GM06990 (cell line): ENCODE measurements at regions not wholly inside any gene's neighbourhood (a gene's known extent, or its start where the extent isn't known, plus 50 kb on each side); places are given as distances from the start of the nearest gene placed in this dataset.
A peak's percentile ranks its signal among the peaks of the same experiment; 100 is the strongest.
"Not testable (repeated sequence)": the region's sequence is repeated elsewhere in the genome, so short reads cannot be mapped to it uniquely, and the experiment has no call there.

Source experiments
- DNase-seq: peaks from one replicate; pipeline ENCODE4 v3.0.0-alpha.2; 2011; ENCODE audit not compliant: insufficient read length; ENCODE audit errors: extremely low read depth
- H3K27me3 ChIP-seq: replicated peaks from 2 replicates; pipeline ENCODE4 v1.6.0; 2011; ENCODE audit warnings: low read length; ENCODE audit not compliant: control insufficient read depth, insufficient read depth
- H3K36me3 ChIP-seq: 2 replicates; pipeline ENCODE4 v1.5.1; 2011; ENCODE audit warnings: low read length; ENCODE audit not compliant: control insufficient read depth, insufficient read depth
- H3K4me3 ChIP-seq: replicated peaks from 2 replicates; pipeline ENCODE4 v1.5.1; 2011; ENCODE audit warnings: low read depth, mild to moderate bottlenecking, control low read depth, low read length
- CTCF ChIP-seq: IDR thresholded peaks from 2 replicates; pipeline ENCODE4 v1.5.1; 2011; ENCODE audit warnings: low read length, control low read depth, mild to moderate bottlenecking, inconsistent platforms; ENCODE audit not compliant: insufficient read depth, poor library complexity, severe bottlenecking

- Histone ChIP-seq H3K4me3 (no peak overlapping the region), H3K36me3 (no peaks in the 10 kb centered on the region), H3K27me3 (no peaks in the 10 kb centered on the region)
- no peak for TF ChIP-seq CTCF
- DNase-seq = no peak
These were observed 153.2 kb upstream of the MVB12B start for GRCh38 chr9:126173401-126173800.

GRCh38 chr9:126173929-126174328 is 152.7 kb upstream of the MVB12B start:
- Histone ChIP-seq H3K27me3 (no peaks in the 10 kb centered on the region), H3K4me3 (no peak overlapping the region), H3K36me3 (no peaks in the 10 kb centered on the region)
- DNase-seq = no peak
- no peak for TF ChIP-seq CTCF

- Histone ChIP-seq H3K36me3 (no peaks in the 10 kb centered on the region), H3K4me3 (no peak overlapping the region), H3K27me3 (no peaks in the 10 kb centered on the region; the same call in 1 of the 2 replicates)
- no peak for DNase-seq
- TF ChIP-seq CTCF = no peak
These were observed 143.4 kb upstream of the MVB12B start for GRCh38 chr9:126183266-126183665.

- not testable (repeated sequence) for DNase-seq, H3K36me3 ChIP-seq, H3K27me3 ChIP-seq, H3K4me3 ChIP-seq
These were observed 135.6 kb upstream of the MVB12B start for GRCh38 chr9:126190994-126191393.

GRCh38 chr9:126198854-126199253 is 127.8 kb upstream of the MVB12B start:
- no peak for TF ChIP-seq CTCF
- Histone ChIP-seq H3K36me3 (no peaks in the 10 kb centered on the region), H3K27me3 (no peaks in the 10 kb centered on the region), H3K4me3 (no peak overlapping the region)
- DNase-seq = no peak

- peak; percentile 41 for TF ChIP-seq CTCF
- Histone ChIP-seq H3K4me3 (no peak overlapping the region), H3K36me3 (no peaks in the 10 kb centered on the region), H3K27me3 (no peaks in the 10 kb centered on the region)
- no peak for DNase-seq
These were observed 123.3 kb upstream of the MVB12B start for GRCh38 chr9:126203313-126203712.
